Iris pigment epithelial cell (primary cell): ENCODE measurements at regions not wholly inside any gene's neighbourhood (a gene's known extent, or its start where the extent isn't known, plus 50 kb on each side); places are given as distances from the start of the nearest gene placed in this dataset.
"Not testable (repeated sequence)": the region's sequence is repeated elsewhere in the genome, so short reads cannot be mapped to it uniquely, and the experiment has no call there.

Source experiments
- DNase-seq: peaks from one replicate; pipeline ENCODE4 v3.0.0-alpha.2; 2011; ENCODE audit warnings: low read depth

DNA sequence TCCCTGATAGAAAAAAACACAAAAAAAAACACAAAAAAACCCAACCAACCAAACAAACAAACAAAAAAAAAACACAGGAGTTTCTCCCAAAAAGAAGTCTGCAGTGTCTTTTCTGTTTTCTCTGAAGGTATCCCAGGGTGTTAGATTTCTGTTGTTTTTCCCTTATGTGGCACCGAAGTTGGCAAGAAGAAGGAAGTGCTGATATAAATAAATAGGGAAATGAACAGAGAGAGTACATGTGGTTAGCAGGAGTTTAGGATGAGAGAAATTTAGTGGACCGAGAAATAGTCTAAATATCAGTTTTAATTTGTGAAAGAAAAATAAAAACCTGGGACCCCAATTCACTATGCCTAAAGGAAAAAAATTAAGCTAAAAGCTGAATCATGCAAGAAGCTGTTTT, 287.0 kb upstream of the SGCG start:
- no peak for DNase-seq

DNA sequence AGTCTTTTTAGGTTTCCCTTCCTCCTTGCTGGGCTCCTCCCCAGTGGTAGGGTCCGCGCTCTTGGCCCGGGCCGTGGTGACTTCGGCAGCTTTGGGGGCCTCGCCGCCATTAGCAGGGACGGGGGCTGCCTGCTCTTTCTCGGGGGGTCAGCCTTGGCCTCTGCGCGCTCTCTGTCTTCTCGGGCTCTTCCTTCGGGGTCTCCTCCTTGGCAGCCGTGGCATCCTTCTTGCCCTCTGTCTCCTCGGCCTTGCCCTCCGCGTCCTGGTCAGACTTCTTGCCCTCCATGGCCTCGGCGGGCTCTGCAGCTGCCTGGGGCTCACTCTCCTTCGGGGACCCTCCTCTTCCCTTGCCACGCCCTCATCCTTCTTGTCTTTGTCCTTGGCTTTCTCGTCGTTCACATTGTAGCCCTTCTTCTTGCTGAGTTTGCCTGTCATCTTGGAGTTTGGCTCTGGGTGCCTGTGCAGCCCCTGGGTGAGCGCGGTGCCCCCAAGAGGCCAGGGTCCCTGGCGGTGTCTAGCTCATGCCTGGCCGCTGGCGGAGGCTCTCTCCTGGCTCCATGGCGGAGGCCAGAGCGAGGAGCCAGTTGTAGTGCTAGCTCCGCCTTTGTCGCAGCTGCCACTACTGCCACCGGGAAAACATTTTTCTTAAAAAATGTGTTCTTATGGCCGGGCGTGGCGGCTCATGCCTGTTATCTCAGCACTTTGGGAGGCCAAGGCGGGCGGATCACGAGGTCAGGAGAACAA, 283.0 kb upstream of the SGCG start:
- no peak for DNase-seq

DNA sequence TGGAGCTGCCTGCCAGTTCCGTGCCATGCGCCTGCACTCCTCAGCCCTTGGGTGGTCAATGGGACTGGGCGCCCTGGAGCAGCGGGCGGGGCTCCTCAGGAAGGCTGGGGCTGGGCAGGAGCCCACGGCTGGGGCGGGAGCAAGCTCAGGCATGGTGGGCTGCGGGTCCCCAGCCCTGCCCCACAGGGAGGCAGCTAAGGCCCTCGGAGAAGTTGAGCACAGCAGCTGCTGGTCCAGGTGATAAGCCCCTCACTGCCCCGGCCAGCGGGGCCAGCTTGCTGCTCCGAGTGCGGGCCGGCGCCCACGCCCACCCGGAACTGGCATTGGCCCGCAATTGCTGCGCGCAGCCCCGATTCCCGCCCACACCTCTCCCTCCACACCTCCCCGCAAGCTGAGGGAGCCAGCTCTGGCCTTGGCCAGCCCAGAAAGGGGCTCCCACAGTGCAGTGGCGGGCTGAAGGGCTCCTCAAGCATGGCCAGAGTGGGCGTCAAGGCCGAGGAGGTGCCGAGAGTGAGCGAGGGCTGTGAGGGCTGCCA, 280.3 kb upstream of the SGCG start:
- DNase-seq = not testable (repeated sequence)

DNA sequence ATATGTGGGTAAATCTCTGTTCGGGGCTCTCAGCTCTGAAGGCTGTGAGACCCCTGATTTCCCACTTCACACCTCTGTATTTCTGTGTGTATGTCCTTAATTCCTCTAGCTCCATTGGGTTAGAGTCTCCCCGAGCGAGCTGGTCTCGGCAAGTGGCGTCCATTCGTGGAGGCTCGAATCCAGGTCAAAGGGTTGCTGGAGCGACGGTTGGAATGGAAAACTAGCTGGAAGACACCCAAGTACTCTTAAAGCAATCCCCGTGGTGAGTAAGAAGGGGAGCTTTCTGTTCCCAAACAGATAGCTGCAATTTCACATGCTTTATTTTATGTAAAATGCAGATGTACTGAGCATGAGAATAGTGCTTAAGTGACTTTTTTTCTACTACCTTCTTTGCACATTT, 277.5 kb upstream of the SGCG start:
- no peak for DNase-seq

DNA sequence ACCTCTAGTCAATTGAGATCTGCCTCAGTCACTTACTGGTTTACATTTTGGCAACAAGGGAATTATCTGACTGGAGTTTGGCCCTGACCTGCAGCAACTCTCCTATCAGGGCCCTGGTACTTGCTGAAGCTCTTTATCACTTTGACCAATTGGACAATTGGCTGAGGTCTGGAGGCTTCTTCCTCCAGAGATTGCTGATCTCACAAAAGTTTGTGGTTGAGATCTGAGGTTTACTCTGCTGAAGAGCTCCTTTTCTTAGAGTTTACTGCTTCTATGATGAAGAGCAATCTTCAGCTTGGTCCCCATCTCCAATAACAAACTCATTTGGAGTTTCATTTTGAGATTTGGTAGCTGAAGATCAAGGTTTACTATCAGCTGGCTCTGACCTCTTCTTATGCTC, 276.9 kb upstream of the SGCG start:
- DNase-seq = no peak

DNA sequence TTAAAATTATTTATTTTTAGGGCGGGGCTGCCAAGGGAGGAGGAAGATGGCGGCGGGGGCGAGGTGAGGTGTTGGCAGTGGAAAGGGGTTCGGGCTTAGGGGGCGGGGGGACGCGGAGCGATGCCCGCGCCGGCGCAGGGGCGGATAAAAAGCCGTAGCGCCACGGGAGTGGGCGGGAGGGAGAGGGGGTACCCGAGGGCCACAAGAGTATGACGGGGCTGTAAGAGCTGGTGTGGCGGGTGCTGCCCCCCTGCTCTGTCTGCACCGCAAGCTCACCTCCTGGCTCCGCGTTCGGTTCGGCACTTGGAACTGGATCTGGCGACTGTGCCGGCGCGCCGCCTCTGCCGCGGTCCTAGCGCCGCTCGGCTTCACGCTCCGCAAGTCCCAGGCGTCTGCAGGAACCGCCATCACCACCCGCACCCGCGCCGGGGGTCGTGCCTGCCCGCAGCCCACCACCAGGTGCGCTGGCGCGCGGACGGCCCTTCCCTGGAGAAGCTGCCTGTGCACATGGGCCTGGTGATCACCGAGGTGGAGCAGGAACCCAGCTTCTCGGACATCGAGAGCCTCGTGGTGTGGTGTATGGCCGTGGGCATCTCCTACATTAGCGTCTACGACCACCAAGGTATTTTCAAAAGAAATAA, 265.2 kb upstream of the SGCG start:
- peak; percentile 63 for DNase-seq

DNA sequence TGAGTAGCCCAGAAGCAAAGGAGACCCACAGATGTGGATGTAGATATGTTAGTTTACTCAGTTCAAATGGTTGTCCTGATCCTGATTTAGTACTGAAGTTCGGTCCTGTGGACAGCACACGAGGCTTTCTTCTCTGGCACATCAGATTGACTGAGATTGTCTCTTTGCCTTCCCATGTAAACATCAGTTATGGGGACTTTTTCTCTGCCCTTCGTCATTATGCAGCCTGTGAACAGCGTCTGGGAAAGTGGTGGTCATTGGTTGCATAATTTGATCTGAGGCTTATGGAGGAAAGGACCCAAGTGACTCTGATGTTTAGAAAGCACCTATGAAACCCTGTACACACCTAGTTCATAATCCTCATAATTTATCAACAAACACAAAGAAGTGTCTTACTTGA, 264.5 kb upstream of the SGCG start:
- not testable (repeated sequence) for DNase-seq

DNA sequence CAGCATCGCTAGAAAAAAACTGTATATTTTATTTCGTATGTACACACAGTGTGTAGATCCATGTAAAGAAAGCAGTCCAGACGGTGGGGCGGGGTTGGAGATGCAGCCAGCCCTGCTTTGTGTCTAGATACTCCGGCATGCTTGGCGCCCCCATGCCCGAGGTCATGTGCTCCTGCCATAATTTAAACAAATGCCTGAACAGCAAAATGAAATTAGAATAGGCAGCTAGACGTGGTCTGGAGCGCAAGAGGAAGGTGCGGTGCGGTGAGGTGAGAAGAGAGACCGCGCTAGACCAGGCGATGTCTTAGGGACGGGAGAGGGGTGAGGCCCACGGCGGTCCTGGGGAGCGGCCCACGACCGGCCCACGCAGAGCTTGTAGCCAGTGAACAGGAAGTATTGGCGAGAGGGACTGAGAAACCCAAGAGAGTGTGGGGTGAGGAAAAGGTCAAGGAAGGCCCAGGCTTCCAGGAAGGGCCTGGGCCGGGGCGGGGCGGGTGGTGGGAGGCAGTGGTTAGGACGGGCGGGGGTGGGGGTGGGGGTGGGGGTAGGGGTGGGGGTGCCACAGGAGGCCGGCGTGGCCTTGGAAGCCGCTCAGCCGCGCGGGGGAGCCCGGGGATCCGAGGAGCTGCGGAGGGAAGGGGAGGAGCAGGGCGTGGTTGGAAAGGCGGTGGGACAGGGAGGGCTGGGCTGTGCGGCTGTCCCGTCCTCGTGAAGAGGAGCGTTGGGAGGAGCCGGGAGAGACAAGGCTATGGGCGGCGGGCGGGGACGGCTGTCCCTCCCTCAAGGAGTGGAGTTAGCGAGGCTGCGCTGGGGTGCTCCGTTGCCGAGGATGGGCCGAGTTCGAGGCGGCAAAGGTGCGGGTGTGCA, 254.7 kb upstream of the SGCG start:
- peak; percentile 24 for DNase-seq

DNA sequence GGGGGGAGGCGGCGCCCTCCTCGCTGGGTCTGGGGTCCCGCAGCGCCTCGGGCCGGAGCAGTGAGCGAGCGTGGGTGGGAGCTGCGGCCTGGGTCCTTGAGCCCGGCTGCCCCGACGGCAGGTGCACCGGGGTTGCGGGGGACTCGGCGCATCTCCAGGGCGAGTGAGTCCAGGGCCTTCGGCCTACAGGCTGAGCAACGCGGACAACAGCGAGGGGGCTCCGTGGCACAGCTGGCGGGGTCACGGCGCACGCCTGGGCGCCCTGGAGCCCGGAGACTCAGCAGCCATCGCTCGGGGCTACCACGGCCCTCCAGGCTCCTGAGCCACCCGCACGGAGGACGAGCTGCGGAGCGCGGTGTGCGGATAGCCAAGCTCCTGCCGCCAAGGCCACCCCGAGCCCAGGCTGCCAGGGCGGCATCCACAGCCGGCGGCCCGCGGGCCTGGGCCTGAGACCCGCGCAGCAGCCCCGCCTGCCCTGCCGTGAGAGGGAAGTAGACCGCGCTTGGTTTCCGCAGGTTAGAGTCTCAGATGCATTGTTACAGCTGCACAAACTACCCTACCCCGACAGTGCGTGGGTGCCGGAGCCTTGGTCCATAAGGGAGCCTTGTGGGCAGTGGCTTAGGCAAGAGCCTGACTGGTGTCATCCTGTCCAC, 253.9 kb upstream of the SGCG start:
- DNase-seq = no peak

DNA sequence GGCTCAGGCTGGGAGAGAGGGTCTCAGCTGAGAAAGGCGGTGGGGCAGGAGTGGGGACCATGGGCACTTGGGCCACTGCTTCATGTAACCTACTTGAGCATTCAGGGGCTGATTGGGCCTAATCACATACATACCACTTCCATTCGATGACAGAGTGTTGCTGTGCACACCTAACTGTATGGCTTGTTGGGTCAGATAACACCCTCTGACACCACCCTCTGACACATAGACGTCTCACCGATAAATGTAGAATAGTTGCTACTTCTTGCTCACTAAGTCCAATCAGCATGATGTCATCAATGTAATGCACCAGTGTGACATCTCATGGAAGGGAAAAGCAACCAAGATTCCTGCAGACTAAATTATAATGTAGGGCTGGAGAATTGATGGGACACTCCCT, 252.9 kb upstream of the SGCG start:
- not testable (repeated sequence) for DNase-seq

DNA sequence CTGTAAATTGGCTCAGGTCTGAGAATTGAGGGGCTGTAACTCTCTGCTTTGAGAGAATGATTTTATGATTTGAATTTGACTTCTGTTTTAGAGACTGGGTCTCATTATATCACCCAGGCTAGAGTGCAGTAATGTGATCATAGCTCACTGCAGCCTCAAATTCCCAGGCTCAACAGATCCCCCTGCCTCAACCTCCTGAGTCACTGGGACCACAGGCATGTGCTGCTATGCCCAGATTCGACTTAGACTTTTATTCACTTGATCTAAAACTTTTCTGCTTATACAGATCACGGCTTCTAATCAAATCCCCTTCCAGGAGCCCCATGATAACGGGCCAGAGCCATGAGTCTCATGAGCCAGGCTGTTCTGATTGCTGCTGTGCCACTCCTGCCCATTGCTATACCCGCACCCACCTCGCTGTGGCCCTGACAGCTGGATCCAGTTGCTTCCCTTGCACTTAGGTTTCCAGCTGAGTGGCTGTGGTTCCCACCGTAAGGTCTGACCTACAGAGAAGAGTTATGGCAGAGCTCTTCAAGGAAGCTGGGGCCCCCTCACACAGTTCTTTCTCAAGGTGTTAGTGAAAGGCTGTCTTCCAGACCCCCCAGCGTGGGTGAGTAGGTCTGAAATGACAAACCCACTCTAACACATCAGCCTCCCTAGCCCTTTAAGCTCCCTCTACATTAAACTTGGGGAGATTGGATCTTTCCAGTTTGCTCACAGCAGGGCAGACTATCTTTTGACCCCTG, 251.2 kb upstream of the SGCG start:
- DNase-seq = no peak

DNA sequence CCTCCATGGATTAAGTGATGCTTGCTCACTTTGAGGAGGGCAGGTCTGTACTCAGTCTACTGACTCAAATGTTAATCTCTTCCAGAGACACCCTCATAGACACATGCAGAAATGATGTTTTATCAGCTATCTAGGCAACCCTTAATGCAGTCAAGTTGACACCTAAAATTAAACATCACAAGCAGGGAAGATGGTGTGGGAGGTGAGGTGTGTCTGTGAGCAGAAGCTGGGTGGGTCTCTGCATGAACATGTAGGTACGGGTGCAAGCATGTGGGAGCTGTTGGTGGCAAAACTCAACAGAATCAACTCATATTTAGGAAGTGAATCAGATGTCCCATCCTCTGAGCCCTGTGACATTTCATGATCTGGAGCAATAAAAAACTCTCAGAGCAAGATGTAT, 249.2 kb upstream of the SGCG start:
- no peak for DNase-seq

DNA sequence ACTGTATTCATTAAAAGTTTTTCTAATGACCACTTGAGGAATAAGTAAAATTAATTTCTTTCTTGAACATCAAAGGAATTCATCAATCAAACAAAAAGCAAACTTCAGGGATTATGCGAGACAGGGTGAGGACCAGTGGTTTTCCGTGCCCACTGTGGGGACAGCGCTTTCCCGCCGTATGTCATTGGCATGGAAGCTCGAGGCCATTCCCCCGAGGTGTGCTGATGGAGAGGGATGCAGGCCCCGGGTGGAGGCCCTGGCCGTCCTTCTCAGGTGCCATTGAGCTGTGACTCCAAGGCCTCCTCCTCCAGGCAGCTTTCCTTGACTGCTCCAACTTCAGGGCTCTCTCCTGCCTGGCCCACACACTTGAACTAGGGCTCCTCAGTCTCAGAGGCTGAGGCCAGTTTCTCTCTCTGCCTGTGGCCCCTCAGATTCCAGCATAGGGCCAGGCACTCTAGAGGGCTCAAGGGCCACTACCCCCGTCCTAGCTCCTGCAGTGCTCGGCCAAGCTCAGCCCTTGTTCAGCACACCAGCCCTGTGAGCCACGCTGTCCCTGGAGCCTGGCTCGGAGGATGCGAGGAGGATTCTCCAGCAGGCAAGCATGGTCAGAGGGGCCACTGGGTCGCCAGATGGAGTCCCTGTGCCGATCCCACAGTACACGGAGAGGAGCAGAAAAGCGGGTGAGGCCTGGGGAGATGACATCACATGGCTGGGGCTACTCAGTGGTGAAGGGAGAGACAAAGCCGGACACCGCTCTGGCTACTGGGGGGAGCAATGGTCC, 248.0 kb upstream of the SGCG start:
- not testable (repeated sequence) for DNase-seq

DNA sequence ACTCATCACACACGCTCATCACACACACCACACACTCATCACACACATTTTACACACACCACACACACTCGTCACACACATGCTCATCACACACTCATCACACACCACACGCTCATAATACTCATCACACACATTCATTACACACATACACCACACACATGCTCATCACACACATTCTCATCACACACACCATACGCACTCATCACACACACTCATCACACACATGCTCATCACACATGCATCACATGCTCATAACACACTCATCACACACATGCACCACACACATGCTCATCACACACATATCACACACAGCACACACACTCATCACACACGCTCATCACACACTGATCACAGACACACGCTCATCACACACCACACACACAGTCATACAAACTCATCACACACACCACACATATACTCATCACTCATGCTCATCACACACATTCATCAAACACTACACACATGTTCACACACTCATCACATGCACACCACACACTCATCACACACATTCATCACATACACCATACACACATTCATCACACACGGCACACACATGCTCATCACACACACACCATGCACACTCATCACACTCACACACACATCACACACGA, 247.1 kb upstream of the SGCG start:
- no peak for DNase-seq

DNA sequence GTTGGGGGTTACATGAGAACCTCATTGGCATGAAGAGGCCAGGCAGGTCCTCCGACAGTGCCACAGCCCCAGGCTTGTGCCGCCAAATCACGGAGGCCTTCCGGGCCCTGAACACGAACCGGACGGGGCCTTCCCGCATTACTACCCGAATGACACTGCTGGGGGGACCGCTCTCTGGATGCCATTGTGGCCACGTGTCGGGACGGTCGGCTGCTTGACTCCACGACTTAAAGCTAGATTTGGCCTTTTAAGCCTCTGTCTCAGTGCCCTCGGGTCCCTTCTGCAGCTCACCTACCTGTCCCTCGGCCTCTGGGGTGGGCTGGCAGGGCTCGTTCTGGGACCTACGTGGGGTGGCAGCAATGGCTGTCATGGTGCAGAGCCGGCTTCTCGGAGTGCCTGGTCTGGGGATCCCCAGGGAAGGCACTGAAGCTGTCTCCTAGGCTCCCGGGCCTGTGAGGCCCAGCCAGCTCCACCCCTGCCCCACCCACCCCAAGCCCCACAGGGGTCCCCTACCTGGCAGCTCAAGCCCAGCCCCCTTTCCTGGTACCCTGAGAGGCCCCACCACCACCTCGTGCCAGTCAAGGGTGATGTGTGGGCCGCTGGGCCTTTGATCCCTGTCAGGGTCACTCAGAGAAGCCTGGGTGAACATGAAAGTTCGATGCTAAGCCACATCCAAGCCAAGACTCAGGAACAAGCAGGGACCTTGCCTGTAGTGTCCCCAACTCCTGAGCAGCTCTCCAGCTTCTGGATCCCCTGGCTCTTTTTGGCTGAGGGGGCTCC, 245.8 kb upstream of the SGCG start:
- no peak for DNase-seq

DNA sequence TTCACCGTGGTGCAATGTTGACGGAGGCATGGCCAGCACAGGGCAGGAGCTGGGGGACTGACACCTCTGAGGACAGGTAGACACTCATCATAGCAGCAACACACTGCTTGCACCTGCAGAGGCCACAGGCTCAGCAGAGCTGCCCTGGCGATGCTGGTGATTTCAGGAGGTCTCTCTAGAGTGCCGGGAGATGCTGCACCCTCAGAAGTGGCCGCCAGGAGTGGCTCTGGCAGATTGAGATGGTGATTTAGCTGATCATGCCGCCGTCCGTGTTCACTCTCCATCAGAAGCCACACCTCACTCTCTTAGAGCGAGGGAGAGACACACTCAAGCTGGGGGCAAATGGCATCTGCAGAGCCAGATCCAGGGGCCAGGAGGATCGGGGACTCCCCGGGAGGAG, 244.6 kb upstream of the SGCG start:
- no peak for DNase-seq

DNA sequence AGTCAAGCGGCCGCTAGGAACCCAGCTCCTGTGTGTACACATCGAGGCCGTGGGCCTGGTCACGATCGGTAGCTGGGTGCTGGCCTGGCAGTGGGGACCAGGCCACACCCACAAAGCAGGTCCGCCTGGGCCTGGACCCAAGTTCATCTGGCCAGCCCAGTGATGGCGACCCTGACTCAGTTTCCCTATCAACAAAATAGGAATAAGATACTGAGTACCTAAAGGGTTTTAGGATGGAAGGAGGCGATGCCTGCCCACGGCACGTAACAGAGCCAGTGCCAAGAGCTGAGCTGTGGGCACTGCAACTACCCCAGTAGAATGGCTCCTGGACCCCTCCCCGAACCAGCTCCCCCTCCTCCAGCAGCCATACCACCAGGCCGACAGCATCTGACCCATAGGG, 243.5 kb upstream of the SGCG start:
- DNase-seq = no peak

DNA sequence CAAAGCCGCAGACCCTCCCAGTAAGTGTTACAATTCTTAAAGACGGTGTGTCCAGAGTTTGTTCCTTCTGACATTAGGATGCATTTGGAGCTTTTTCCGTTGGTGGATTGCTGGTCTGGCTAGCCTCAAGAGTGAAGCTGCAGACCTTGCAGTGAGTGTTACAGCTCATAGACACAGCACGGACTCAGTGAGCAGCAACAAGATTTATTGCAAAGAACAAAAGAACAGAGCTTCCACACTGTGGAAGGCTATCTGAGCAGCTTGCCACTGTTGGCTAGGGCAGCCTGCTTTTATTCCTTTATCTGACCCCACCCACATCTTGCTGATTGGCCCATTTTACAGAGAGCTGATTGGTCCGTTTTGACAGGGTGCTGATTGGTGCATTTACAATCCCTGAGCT, 242.8 kb upstream of the SGCG start:
- DNase-seq = no peak

DNA sequence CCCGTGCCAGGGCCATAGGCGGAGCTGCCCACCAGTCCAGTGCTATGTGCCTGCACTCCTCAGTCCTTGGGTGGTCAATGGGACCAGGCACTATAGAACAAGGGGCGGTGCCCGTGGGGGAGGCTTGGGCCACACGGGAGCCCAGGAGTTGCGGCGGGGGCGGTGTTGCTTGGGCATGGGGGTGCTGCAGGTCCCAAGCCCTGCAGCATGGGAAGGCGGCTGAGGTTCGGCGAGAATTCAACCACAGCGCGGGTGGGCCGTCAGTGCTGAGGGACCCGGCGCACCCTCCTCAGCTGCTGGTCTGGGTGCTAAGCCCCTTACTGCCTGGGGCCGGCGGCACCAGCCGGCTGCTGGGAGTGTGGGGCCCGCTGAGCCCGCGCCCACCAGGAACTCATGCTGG, 242.2 kb upstream of the SGCG start:
- DNase-seq = no peak
